Endothelial cell of umbilical vein (primary cell): ENCODE measurements at regions not wholly inside any gene's neighbourhood (a gene's known extent, or its start where the extent isn't known, plus 50 kb on each side); places are given as distances from the start of the nearest gene placed in this dataset.
A peak's percentile ranks its signal among the peaks of the same experiment; 100 is the strongest.

Experiments
- BruUV-seq: library from RNA; stranded (reverse); fragments of 400-500 nt; replicated peaks from 2 replicates; lab custom pipeline; 2021; lab: Mats Ljungman, UMichigan
- CTCF ChIA-PET: fragments of 300-600, 350-600 bp; sonication (Branson Sonifier 250); formaldehyde crosslinking; loops from one replicate; lab custom pipeline; 2021; ENCODE audit warnings: antibody characterized with exemption, inconsistent platforms; lab: Charles Lee
- POLR2A ChIA-PET: fragments of 300-600, 350-600 bp; sonication (Branson Sonifier 250); formaldehyde crosslinking; loops from one replicate; lab custom pipeline; 2021; ENCODE audit warnings: antibody characterized with exemption, inconsistent platforms; lab: Charles Lee
- DNase-seq: peaks from one replicate; pipeline ENCODE4 v3.0.0-alpha.2; 2011; ENCODE audit warnings: low read depth, low spot score
- FAIRE-seq: peaks from 2 replicates; lab custom pipeline; 2011; peaks lifted over from hg19 to GRCh38; lab: Jason Lieb, UNC
- H2AFZ ChIP-seq: 2 replicates; pipeline ENCODE4 v1.6.0; 2012; ENCODE audit warnings: low read depth, low read length, control low read depth, inconsistent platforms
- H3K27ac ChIP-seq: 2 replicates; pipeline ENCODE4 v1.5.1; 2011; ENCODE audit warnings: low read depth, mild to moderate bottlenecking, control low read depth, low read length, moderate library complexity; ENCODE audit not compliant: insufficient read depth
- H3K27me3 ChIP-seq, 2 experiments: 2 replicates each; pipeline versions ENCODE4 v1.6.0 to v1.6.1; 2011; ENCODE audit warnings: low read length in 2 of 2, mixed read lengths in 1 of 2; ENCODE audit not compliant: control insufficient read depth in 2 of 2, insufficient read depth in 2 of 2
- H3K36me3 ChIP-seq, 2 experiments: 2 replicates in 1 of 2; 3 replicates in 1 of 2; pipeline ENCODE4 v1.5.1; 2011; ENCODE audit warnings: low read length in 2 of 2, mild to moderate bottlenecking in 1 of 2, moderate library complexity in 1 of 2; ENCODE audit not compliant: control insufficient read depth in 2 of 2, insufficient read depth in 2 of 2; ENCODE audit errors: extremely low read depth in 1 of 2
- H3K4me1 ChIP-seq: 3 replicates; pipeline ENCODE4 v1.5.1; 2011; ENCODE audit warnings: mild to moderate bottlenecking, low read length; ENCODE audit not compliant: control insufficient read depth, insufficient read depth; ENCODE audit errors: extremely low read depth
- H3K4me2 ChIP-seq: 2 replicates; pipeline ENCODE4 v1.6.1; 2011; ENCODE audit warnings: low read length, control low read depth, mixed read lengths; ENCODE audit not compliant: insufficient read depth
- H3K4me3 ChIP-seq, 3 experiments: fragments of 200-600 bp in 1 of 3; sonication (generic), shearing (Covaris generic) in 1 of 3; replicated peaks in 1 of 3; 2 replicates each; pipeline ENCODE4 v1.5.1; 2011 to 2016; ENCODE audit warnings: control low read depth in 3 of 3, low read length in 3 of 3, mild to moderate bottlenecking in 2 of 3, inconsistent platforms in 1 of 3, low read depth in 1 of 3, moderate library complexity in 1 of 3; ENCODE audit not compliant: insufficient read depth in 1 of 3
- H3K79me2 ChIP-seq: 2 replicates; pipeline ENCODE4 v1.6.0; 2012; ENCODE audit warnings: low read length, inconsistent platforms; ENCODE audit not compliant: control insufficient read depth, insufficient read depth
- H3K9ac ChIP-seq: replicated peaks from 2 replicates; pipeline ENCODE3; 2011; ENCODE audit warnings: low read length, control low read depth; ENCODE audit not compliant: insufficient read depth; ENCODE audit errors: extremely low read depth
- H3K9me1 ChIP-seq: replicated peaks from 3 replicates; pipeline ENCODE4 v1.6.0; 2011; ENCODE audit warnings: mild to moderate bottlenecking, low read length; ENCODE audit not compliant: control insufficient read depth, insufficient read depth; ENCODE audit errors: extremely low read depth
- H3K9me3 ChIP-seq: replicated peaks from 2 replicates; pipeline ENCODE4 v1.5.1; 2012; ENCODE audit warnings: low read length, inconsistent platforms; ENCODE audit not compliant: control insufficient read depth, insufficient read depth
- H4K20me1 ChIP-seq: replicated peaks from 2 replicates; pipeline ENCODE3; 2011; ENCODE audit warnings: mild to moderate bottlenecking, low read length; ENCODE audit not compliant: control insufficient read depth, insufficient read depth; ENCODE audit errors: extremely low read depth
- CTCF ChIP-seq, 2 donors: IDR thresholded peaks; 1 replicate in 1 of 2; 2 replicates in 1 of 2; pipeline ENCODE4 v1.5.1; 2011; ENCODE audit warnings: low read length in 2 of 2, mild to moderate bottlenecking in 2 of 2, moderate library complexity in 2 of 2, control low read depth in 1 of 2, inconsistent platforms in 1 of 2, low read depth in 1 of 2; ENCODE audit not compliant: insufficient read depth in 1 of 2; ENCODE audit errors: extremely low read depth in 1 of 2
- EZH2 ChIP-seq: IDR thresholded peaks from 2 replicates; pipeline ENCODE4 v1.6.1; 2012; ENCODE audit warnings: borderline replicate concordance, low read depth, mild to moderate bottlenecking, moderate library complexity, low read length, inconsistent platforms; ENCODE audit not compliant: severe bottlenecking
- FOS ChIP-seq: IDR thresholded peaks from 2 replicates; pipeline ENCODE4 v1.6.1; 2011; ENCODE audit warnings: mild to moderate bottlenecking, low read length, moderate library complexity, borderline replicate concordance; ENCODE audit not compliant: insufficient read depth
- GATA2 ChIP-seq: IDR thresholded peaks from 2 replicates; pipeline ENCODE4 v1.7.0; 2011; ENCODE audit warnings: low read depth, mild to moderate bottlenecking, moderate library complexity, mixed read lengths, low read length; ENCODE audit not compliant: insufficient read length, insufficient read depth
- JUN ChIP-seq: IDR thresholded peaks from 2 replicates; pipeline ENCODE4 v1.6.1; 2011; ENCODE audit warnings: borderline replicate concordance, low read depth; ENCODE audit not compliant: insufficient read length, insufficient read depth
- MAX ChIP-seq: IDR thresholded peaks from 2 replicates; pipeline ENCODE4 v1.6.1; 2011; ENCODE audit not compliant: insufficient read depth, insufficient read length
- MYC ChIP-seq: IDR thresholded peaks from one replicate; pipeline ENCODE4 v1.6.1; 2011; ENCODE audit warnings: mild to moderate bottlenecking, low read depth, low read length
- POLR2A ChIP-seq: IDR thresholded peaks from 2 replicates; pipeline ENCODE4 v1.6.1; 2012; ENCODE audit warnings: low read depth, mild to moderate bottlenecking, control low read depth, low read length
- POLR2AphosphoS5 ChIP-seq: IDR thresholded peaks from 2 replicates; pipeline ENCODE4 v1.6.1; 2012; ENCODE audit warnings: low read depth, mild to moderate bottlenecking, control low read depth, low read length, moderate library complexity; ENCODE audit not compliant: insufficient read depth
- dilution Hi-C: fragments of 300-500 bp; cut with MboI; formaldehyde crosslinking; loops from one replicate; pipeline ENCODE4 v1.15.0; 2019; ENCODE audit warnings: low sequenced_read_pairs; ENCODE audit not compliant: extremely low pct_ligation_motif_present
- intact Hi-C: fragments of 100-400 bp; cut with micrococcal nuclease; formaldehyde crosslinking; loops from one replicate; pipeline ENCODE4 v1.10.0; 2022

DNA sequence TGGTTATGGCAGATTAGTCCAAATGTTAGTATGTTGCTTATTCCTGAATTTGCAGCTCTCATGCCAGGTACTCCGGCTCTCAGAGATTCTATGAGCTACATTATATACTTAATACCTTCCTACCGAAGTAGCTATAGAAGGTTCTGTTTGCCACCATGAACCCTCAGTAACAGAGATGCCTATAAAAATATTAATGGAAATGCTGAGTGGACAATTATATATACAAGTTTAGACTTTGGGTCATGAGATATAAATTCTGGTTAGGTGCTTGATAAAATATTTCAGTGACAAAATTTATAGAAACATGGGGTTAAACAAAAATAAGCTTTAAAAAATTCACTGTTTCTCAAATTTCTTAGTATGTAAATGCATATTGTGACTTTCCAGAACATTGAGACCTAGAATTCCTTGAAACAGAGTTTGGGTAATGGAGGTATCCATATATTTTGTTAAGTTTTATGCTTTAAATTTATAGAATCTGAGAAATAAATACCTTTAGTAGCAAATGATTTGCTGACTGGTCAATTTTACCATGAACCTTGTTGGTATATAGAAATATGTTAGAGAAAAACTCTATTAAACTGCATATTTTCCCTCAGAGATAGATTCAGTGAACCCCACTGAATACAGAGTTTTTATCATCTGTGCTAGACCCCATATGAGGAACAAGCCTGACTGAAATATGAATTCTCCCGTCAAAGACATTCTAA lies 533.5 kb downstream of the SH2D4B start:
- Histone ChIP-seq H3K79me2 (no peaks in the 10 kb centered on the region), H3K4me1 (no peaks in the 10 kb centered on the region), H3K9me3 (no peaks in the 10 kb centered on the region), H3K27ac (no peak overlapping the region), H3K36me3 (no peaks in the 10 kb centered on the region), H3K9me1 (no peaks in the 10 kb centered on the region), H3K27me3 (no peaks in the 10 kb centered on the region), H3K4me3 (no peak overlapping the region), H2AFZ (no peak overlapping the region), H3K9ac (no peak overlapping the region), H4K20me1 (no peaks in the 10 kb centered on the region), H3K4me2 (no peak overlapping the region)
- intact Hi-C loops (no loop called here), dilution Hi-C loops (no loop called here)
- CTCF ChIA-PET, result no interaction called here
- TF ChIP-seq GATA2 (no peak), POLR2AphosphoS5 (no peak), FOS (no peak), POLR2A (no peak), JUN (no peak), EZH2 (no peak), MAX (no peak), CTCF (IDR thresholded peaks at IDR 0.05; ENCODE audit: extremely low read depth in 1 of 2, insufficient read depth in 1 of 2, low read depth in 1 of 2, low read length in 2 of 2) (no peak), MYC (no peak)
- BruUV-seq, result no TSS peak
- FAIRE-seq, result peak; percentile 33
- DNase-seq, result no peak
- POLR2A ChIA-PET, result no interaction called here
